ENCODE measurements at regions not wholly inside any gene's neighbourhood (a gene's known extent, or its start where the extent isn't known, plus 50 kb on each side); places are given as distances from the start of the nearest gene placed in this dataset.

- CTCF ChIA-PET, result no interaction called here
- no peak overlapping the region for H3K4me3 Mint-ChIP-seq
Measured at GRCh38 chr5:3261081-3261480, 334.6 kb upstream of the IRX1 start.

GRCh38 chr5:3258050-3258449 is 337.6 kb upstream of the IRX1 start:
- Mint-ChIP-seq H3K36me3 (ENCODE audit: low read depth) (no peaks in the 10 kb centered on the region), H3K27ac (no peak overlapping the region), H3K4me3 (no peak overlapping the region), H3K27me3 (no peaks in the 10 kb centered on the region), H3K4me1 (no peaks in the 10 kb centered on the region), H3K9me3 (peaks cover 6% of the 10 kb centered on the region)
- ChIA-PET POLR2A (no interaction called here), CTCF (no interaction called here)
- intact Hi-C loops (cut with micrococcal nuclease), result no loop called here
- DNase-seq (no peak), ATAC-seq (ENCODE audit: low read depth) (no peak)
- TF ChIP-seq CTCF (IDR thresholded peaks at IDR 0.05), result no peak

More at GRCh38 chr5:3261081-3261480, 334.6 kb upstream of the IRX1 start:
- H3K27me3 Mint-ChIP-seq, result no peaks in the 10 kb centered on the region
- H3K9me3 Mint-ChIP-seq, result peaks cover 3% of the 10 kb centered on the region
- no peak for DNase-seq
- no peak for ATAC-seq (ENCODE audit: low read depth)
- no peak for TF ChIP-seq CTCF (IDR thresholded peaks at IDR 0.05)
- no peaks in the 10 kb centered on the region for H3K4me1 Mint-ChIP-seq
- no peaks in the 10 kb centered on the region for H3K36me3 Mint-ChIP-seq (ENCODE audit: low read depth)
- intact Hi-C loops (cut with micrococcal nuclease), result no loop called here
- POLR2A ChIA-PET, result no interaction called here
- no peak overlapping the region for H3K27ac Mint-ChIP-seq

- Mint-ChIP-seq H3K36me3 (ENCODE audit: low read depth) (no peaks in the 10 kb centered on the region), H3K27me3 (no peaks in the 10 kb centered on the region), H3K9me3 (peaks cover 3% of the 10 kb centered on the region), H3K27ac (no peak overlapping the region), H3K4me1 (no peaks in the 10 kb centered on the region), H3K4me3 (no peak overlapping the region)
- intact Hi-C loops (cut with micrococcal nuclease), result no loop called here
- DNase-seq (no peak), ATAC-seq (ENCODE audit: low read depth) (no peak)
- no peak for TF ChIP-seq CTCF (IDR thresholded peaks at IDR 0.05)
- CTCF ChIA-PET, result no interaction called here
- POLR2A ChIA-PET, result no interaction called here
Measured at GRCh38 chr5:3252235-3252634, 343.4 kb upstream of the IRX1 start.

GRCh38 chr5:3251784-3252183 is 343.8 kb upstream of the IRX1 start:
- intact Hi-C loops (cut with micrococcal nuclease), result no loop called here
- Mint-ChIP-seq H3K27ac (no peak overlapping the region), H3K36me3 (ENCODE audit: low read depth) (no peaks in the 10 kb centered on the region), H3K27me3 (no peaks in the 10 kb centered on the region), H3K4me3 (no peak overlapping the region), H3K9me3 (peaks cover 3% of the 10 kb centered on the region), H3K4me1 (no peaks in the 10 kb centered on the region)
- ChIA-PET POLR2A (no interaction called here), CTCF (no interaction called here)
- DNase-seq (no peak), ATAC-seq (ENCODE audit: low read depth) (no peak)
- no peak for TF ChIP-seq CTCF (IDR thresholded peaks at IDR 0.05)

GRCh38 chr5:3249401-3249800 is 346.2 kb upstream of the IRX1 start:
- Mint-ChIP-seq H3K36me3 (ENCODE audit: low read depth) (no peaks in the 10 kb centered on the region), H3K27me3 (no peaks in the 10 kb centered on the region), H3K4me3 (no peak overlapping the region), H3K9me3 (peaks cover 5% of the 10 kb centered on the region), H3K4me1 (no peaks in the 10 kb centered on the region), H3K27ac (no peak overlapping the region)
- intact Hi-C loops (cut with micrococcal nuclease), result no loop called here
- no peak for TF ChIP-seq CTCF (IDR thresholded peaks at IDR 0.05)
- ChIA-PET CTCF (no interaction called here), POLR2A (no interaction called here)
- no peak for ATAC-seq (ENCODE audit: low read depth)
- DNase-seq, result no peak

All from activated B cell treated with CpG ODN at 0.5 μM for 24 hours (primary cell).